ENCODE measurements at regions not wholly inside any gene's neighbourhood (a gene's known extent, or its start where the extent isn't known, plus 50 kb on each side); places are given as distances from the start of the nearest gene placed in this dataset.

- Histone ChIP-seq H3K4me2 (no peak overlapping the region), H3K36me3 (replicated peaks in 1 of 2; ENCODE audit: control insufficient read depth in 1 of 2, insufficient read depth in 2 of 2, low read length in 1 of 2) (no peaks in the 10 kb centered on the region), H3K9ac (no peak overlapping the region), H2AFZ (ENCODE audit: low read depth) (no peak overlapping the region), H3K27me3 (ENCODE audit: insufficient read depth) (no peaks in the 10 kb centered on the region), H3K9me3 (no peaks in the 10 kb centered on the region), H3K9me2 (no peaks in the 10 kb centered on the region), H3K4me1 (ENCODE audit: control insufficient read depth in 1 of 2, insufficient read depth in 2 of 2, low read depth in 1 of 2, low read length in 1 of 2) (peaks cover 0 to 5% of the 10 kb centered on the region in 2 experiments; a peak in 1 of 4 replicates), H3K27ac (ENCODE audit: low read depth in 2 of 2, low read length in 1 of 2) (no peak overlapping the region), H4K20me1 (ENCODE audit: insufficient read depth) (no peaks in the 10 kb centered on the region), H3F3A (replicated peaks; ENCODE audit: insufficient read depth) (no peaks in the 10 kb centered on the region), H3K4me3 (ENCODE audit: low read depth in 2 of 2, low read length in 1 of 2) (no peak overlapping the region), H3K79me2 (ENCODE audit: insufficient read depth) (no peaks in the 10 kb centered on the region)
- 68% methylated on average over 1 of the region's 1 CpG for WGBS (ENCODE audit: low lambda C conversion rate)
- CTCF ChIA-PET = no interaction called here
- POLR2A ChIA-PET = no interaction called here
- no peak for DNase-seq
- TF ChIP-seq RXRA (IDR thresholded peaks at IDR 0.05; ENCODE audit: borderline replicate concordance, low read depth) = no peak
- TF ChIP-seq MEF2A (IDR thresholded peaks at IDR 0.05; ENCODE audit: borderline replicate concordance, low read depth) = no peak
- no peak for TF ChIP-seq ZBTB33 (IDR thresholded peaks at IDR 0.05; ENCODE audit: borderline replicate concordance, low read depth)
- no peak for TF ChIP-seq RAD21 (IDR thresholded peaks at IDR 0.05; ENCODE audit: low read length)
- TF ChIP-seq POLR2AphosphoS5 (IDR thresholded peaks at IDR 0.05; ENCODE audit: low read depth, low read length) = no peak
- TF ChIP-seq NFIC (IDR thresholded peaks at IDR 0.05; ENCODE audit: borderline replicate concordance) = no peak
- TF ChIP-seq IRF3 (IDR thresholded peaks at IDR 0.05; ENCODE audit: low read depth, low read length) = no peak
- TF ChIP-seq TAF1 (IDR thresholded peaks at IDR 0.05; ENCODE audit: borderline replicate concordance, low read depth, low read length) = no peak
- TF ChIP-seq RFX5 (IDR thresholded peaks at IDR 0.05; ENCODE audit: low read length) = no peak
- no peak for TF ChIP-seq RCOR1 (IDR thresholded peaks at IDR 0.05; ENCODE audit: low read length)
- TF ChIP-seq, protein P1, sequence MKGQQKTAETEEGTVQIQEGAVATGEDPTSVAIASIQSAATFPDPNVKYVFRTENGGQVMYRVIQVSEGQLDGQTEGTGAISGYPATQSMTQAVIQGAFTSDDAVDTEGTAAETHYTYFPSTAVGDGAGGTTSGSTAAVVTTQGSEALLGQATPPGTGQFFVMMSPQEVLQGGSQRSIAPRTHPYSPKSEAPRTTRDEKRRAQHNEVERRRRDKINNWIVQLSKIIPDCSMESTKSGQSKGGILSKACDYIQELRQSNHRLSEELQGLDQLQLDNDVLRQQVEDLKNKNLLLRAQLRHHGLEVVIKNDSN (IDR thresholded peaks at IDR 0.05; ENCODE audit: borderline replicate concordance, low read depth) = no peak
- no peak for TF ChIP-seq TCF12 (IDR thresholded peaks at IDR 0.05)
- TF ChIP-seq NRF1 (IDR thresholded peaks at IDR 0.05; ENCODE audit: low read depth, low read length) = no peak
Measured at GRCh38 chr3:72165808-72166207, 380.9 kb upstream of the PROK2 start.

- H3K4me1 ChIP-seq (ENCODE audit: control insufficient read depth in 1 of 2, insufficient read depth in 2 of 2, low read depth in 1 of 2, low read length in 1 of 2) = peaks cover 0 to 5% of the 10 kb centered on the region in 2 experiments; a peak in 1 of 4 replicates
- no peaks in the 10 kb centered on the region for H3K79me2 ChIP-seq (ENCODE audit: insufficient read depth)
- no peak overlapping the region for H3K4me2 ChIP-seq
- no peak overlapping the region for H3K4me3 ChIP-seq (ENCODE audit: low read depth in 2 of 2, low read length in 1 of 2)
- DNase-seq = no peak
- H3K36me3 ChIP-seq (replicated peaks in 1 of 2; ENCODE audit: control insufficient read depth in 1 of 2, insufficient read depth in 2 of 2, low read length in 1 of 2) = no peaks in the 10 kb centered on the region
- WGBS (ENCODE audit: low lambda C conversion rate) = 80% methylated on average over 1 of the region's 2 CpGs
- ChIA-PET POLR2A (no interaction called here), CTCF (no interaction called here)
- H3K9ac ChIP-seq = no peak overlapping the region
- H3K9me2 ChIP-seq = no peaks in the 10 kb centered on the region
- H3K9me3 ChIP-seq = no peaks in the 10 kb centered on the region
- H3K27me3 ChIP-seq (ENCODE audit: insufficient read depth) = no peaks in the 10 kb centered on the region
- no peaks in the 10 kb centered on the region for H3F3A ChIP-seq (replicated peaks; ENCODE audit: insufficient read depth)
- no peak overlapping the region for H3K27ac ChIP-seq (ENCODE audit: low read depth in 2 of 2, low read length in 1 of 2)
- no peaks in the 10 kb centered on the region for H4K20me1 ChIP-seq (ENCODE audit: insufficient read depth)
- no peak overlapping the region for H2AFZ ChIP-seq (ENCODE audit: low read depth)
- TF ChIP-seq, protein P1 (IDR thresholded peaks at IDR 0.05; ENCODE audit: borderline replicate concordance, low read depth) = no peak
- TF ChIP-seq FOXJ3 (CRISPR knock-in tag; IDR thresholded peaks at IDR 0.05) (no peak), IRF3 (IDR thresholded peaks at IDR 0.05; ENCODE audit: low read depth, low read length) (no peak), TEAD4 (IDR thresholded peaks at IDR 0.05; ENCODE audit: borderline replicate concordance, insufficient read depth) (no peak), FOSL2 (IDR thresholded peaks at IDR 0.05; ENCODE audit: borderline replicate concordance, low read depth) (no peak), CTCF (IDR thresholded peaks at IDR 0.05) (no peak), ZBTB33 (IDR thresholded peaks at IDR 0.05; ENCODE audit: borderline replicate concordance, low read depth) (no peak), NFIC (IDR thresholded peaks at IDR 0.05; ENCODE audit: borderline replicate concordance) (no peak)
Measured at GRCh38 chr3:72165317-72165716, 380.4 kb upstream of the PROK2 start.
